Astrocyte of the spinal cord (primary cell): ENCODE measurements at regions not wholly inside any gene's neighbourhood (a gene's known extent, or its start where the extent isn't known, plus 50 kb on each side); places are given as distances from the start of the nearest gene placed in this dataset.
A peak's percentile ranks its signal among the peaks of the same experiment; 100 is the strongest.

Experiments used
- DNase-seq: peaks from one replicate; pipeline ENCODE4 v3.0.0; 2011; ENCODE audit warnings: low read depth, low spot score
- H3K4me3 ChIP-seq: 2 replicates; pipeline ENCODE4 v1.5.1; 2011; ENCODE audit warnings: low read depth, mild to moderate bottlenecking, low read length, moderate library complexity
- CTCF ChIP-seq: IDR thresholded peaks from 2 replicates; pipeline ENCODE4 v1.5.1; 2012; ENCODE audit warnings: low read depth, mild to moderate bottlenecking, low read length, inconsistent platforms
- in situ Hi-C: cut with HindIII; loops from 2 replicates; pipeline ENCODE4 v1.10.0; 2017; ENCODE audit warnings: low sequenced_read_pairs

GRCh38 chr10:78515038-78515872, 481.6 kb downstream of the RPS24 start:
- H3K4me3 ChIP-seq: no peak overlapping the region
- no peak for DNase-seq
- in situ Hi-C loops: no loop called here
- no peak for TF ChIP-seq CTCF

GRCh38 chr10:78515873-78516153, 482.1 kb downstream of the RPS24 start:
- no peak overlapping the region for H3K4me3 ChIP-seq
- TF ChIP-seq CTCF: no peak
- in situ Hi-C loops: no loop called here
- DNase-seq: no peak

- in situ Hi-C loops: no loop called here
These were observed 482.6 kb downstream of the RPS24 start for GRCh38 chr10:78516236-78516635.

GRCh38 chr10:78516756-78517155, 483.1 kb downstream of the RPS24 start:
- H3K4me3 ChIP-seq: no peak overlapping the region
- in situ Hi-C loops: no loop called here
- TF ChIP-seq CTCF: no peak
- DNase-seq: no peak

More at GRCh38 chr10:78516236-78516635, 482.6 kb downstream of the RPS24 start:
- DNase-seq: no peak
- no peak overlapping the region for H3K4me3 ChIP-seq
- TF ChIP-seq CTCF: no peak

- no peak for DNase-seq
- H3K4me3 ChIP-seq: no peak overlapping the region
- TF ChIP-seq CTCF: no peak
- in situ Hi-C loops: no loop called here
These were observed 484.6 kb downstream of the RPS24 start for GRCh38 chr10:78518224-78518623.

- DNase-seq: peak; percentile 42
- H3K4me3 ChIP-seq: no peak overlapping the region
- TF ChIP-seq CTCF: peak; percentile 50
- in situ Hi-C loops: no loop called here
These were observed 487.2 kb downstream of the RPS24 start for GRCh38 chr10:78520737-78521430.
